ENCODE measurements at regions not wholly inside any gene's neighbourhood (a gene's known extent, or its start where the extent isn't known, plus 50 kb on each side); places are given as distances from the start of the nearest gene placed in this dataset.

GRCh38 chr3:103381296-103382079 lies 946.7 kb downstream of the ZPLD1 start:
- TF ChIP-seq CTCF (IDR thresholded peaks at IDR 0.05; ENCODE audit: extremely low read depth, missing control alignments), result no peak
- no peak for DNase-seq (ENCODE audit: low spot score)

GRCh38 chr3:103385961-103386656 lies 951.3 kb downstream of the ZPLD1 start:
- DNase-seq (ENCODE audit: low spot score), result no peak
- no peak for TF ChIP-seq CTCF (IDR thresholded peaks at IDR 0.05; ENCODE audit: extremely low read depth, missing control alignments)

GRCh38 chr3:103388214-103388613 lies 953.4 kb downstream of the ZPLD1 start:
- no peak for DNase-seq (ENCODE audit: low spot score)
- no peak for TF ChIP-seq CTCF (IDR thresholded peaks at IDR 0.05; ENCODE audit: extremely low read depth, missing control alignments)

GRCh38 chr3:103389356-103389755 lies 954.5 kb downstream of the ZPLD1 start:
- TF ChIP-seq CTCF (IDR thresholded peaks at IDR 0.05; ENCODE audit: extremely low read depth, missing control alignments), result no peak
- DNase-seq (ENCODE audit: low spot score), result no peak

- DNase-seq (ENCODE audit: low spot score), result no peak
- no peak for TF ChIP-seq CTCF (IDR thresholded peaks at IDR 0.05; ENCODE audit: extremely low read depth, missing control alignments)
Measured at GRCh38 chr3:103393395-103394186, 958.8 kb downstream of the ZPLD1 start.

- TF ChIP-seq CTCF (IDR thresholded peaks at IDR 0.05; ENCODE audit: extremely low read depth, missing control alignments), result no peak
- no peak for DNase-seq (ENCODE audit: low spot score)
Measured at GRCh38 chr3:103403191-103403590, 968.4 kb downstream of the ZPLD1 start.

Measured in GM20000 (cell line).